HG02938 (cell line): ENCODE measurements at regions not wholly inside any gene's neighbourhood (a gene's known extent, or its start where the extent isn't known, plus 50 kb on each side); places are given as distances from the start of the nearest gene placed in this dataset.
A peak's percentile ranks its signal among the peaks of the same experiment; 100 is the strongest.

Experiments used
- ATAC-seq: cut with Tn5 transposase; IDR thresholded peaks from one replicate; pipeline ENCODE4 v1.9.1; 2021; ENCODE audit warnings: mild to moderate bottlenecking, moderate library complexity; ENCODE audit not compliant: unreplicated experiment

DNA sequence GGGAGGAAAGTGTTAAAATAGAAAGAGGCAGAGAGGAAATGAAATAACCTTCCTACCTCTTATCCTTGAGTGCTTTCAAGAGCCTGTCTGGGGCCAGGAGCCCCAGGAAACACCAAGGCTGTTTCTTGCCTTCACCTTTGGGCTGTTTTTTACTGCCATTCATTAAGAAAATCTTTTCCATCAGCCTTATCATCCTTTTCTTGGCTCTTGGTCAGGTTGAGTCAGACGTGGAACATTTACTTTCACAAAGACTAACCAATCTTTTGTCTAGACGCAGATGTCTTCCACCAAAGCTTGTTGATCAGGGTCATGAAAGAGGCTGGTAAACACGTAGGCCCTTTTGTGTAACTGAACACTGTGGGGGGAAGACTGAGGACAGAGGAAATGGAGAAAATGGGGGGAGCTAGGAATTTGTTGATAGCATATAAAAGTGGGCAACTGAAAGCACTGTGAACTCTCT, 151.0 kb upstream of the THBS1 start:
- peak; percentile 50 for ATAC-seq

DNA sequence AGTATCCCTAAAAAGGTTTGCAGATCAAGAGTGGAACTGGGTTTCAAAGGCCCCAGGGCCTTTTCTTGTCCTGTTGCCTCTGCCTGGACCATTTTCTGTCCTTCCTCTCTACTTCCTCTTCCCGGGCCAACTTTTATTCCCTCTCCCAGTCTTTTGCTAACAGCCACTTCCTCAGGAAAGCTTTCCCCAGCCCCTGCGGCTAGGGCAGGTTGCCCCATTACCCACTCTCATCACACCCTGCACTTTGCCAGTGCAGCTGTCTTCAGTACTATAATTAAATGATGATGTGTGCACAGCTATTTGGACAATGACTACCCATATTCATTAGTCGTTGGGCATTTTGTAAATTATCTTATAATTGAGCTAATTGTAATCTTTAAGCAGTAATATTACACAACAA, 150.5 kb upstream of the THBS1 start:
- ATAC-seq, result no peak

DNA sequence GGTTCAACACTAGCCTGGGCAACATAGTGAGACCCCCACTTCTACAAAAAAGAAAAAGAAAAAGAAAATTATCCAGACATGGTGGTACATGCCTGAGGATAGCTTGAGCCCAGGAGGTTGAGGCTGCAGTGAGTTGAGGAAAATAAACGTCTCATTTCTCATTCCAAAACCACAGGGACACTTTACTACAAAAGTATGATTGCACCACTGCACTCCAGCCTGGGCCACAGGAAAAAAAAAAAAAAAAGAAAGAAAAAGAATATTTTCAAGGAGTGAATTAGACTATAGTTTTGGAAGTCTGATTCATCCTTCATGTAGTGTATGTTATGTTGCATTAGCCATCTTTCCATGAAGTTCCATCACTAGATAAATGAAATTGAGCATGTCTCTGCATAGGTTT, 149.5 kb upstream of the THBS1 start:
- ATAC-seq, result no peak

GRCh38 chr15:39432026-39432425, 148.9 kb upstream of the THBS1 start:
- ATAC-seq, result no peak

- no peak for ATAC-seq
These were observed 147.9 kb upstream of the THBS1 start for GRCh38 chr15:39432912-39433348.

DNA sequence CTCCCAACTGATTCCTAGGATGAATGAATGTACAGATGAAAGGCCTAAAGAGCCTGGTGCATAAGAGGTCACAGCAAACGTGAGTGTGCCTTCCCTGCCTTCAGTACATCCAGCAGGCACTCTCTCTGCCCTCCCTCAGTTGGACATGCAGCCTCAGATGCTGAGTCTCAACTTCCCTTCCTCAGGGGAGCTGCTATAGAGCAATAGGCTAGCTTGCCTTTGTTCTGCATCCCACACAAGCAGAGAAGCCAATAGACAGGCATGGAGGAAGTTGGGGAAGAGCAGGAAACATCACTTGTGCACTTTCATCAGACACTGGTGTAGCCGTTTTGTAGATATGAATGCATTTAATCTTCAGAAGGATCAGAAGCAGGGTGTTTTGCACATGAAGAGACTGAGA, 147.5 kb upstream of the THBS1 start:
- no peak for ATAC-seq

DNA sequence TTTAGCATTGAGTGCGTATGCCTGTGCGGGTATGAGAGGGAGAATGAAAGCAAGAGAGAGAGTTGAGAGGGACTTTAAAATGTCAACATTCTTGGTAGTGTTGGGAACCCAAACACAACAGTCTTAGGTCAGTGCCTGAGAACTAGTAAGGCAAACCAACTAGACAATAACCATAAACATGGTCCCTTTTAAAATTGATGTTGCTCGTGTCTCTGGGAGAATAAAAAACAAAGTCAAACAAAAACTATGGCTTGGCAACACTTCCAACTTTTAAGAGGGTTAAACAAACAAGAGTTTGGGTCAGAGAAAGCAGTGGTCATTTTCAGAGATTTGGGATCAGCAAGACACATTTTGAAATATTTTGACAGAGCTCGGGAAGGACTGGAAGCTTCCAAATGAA, 146.7 kb upstream of the THBS1 start:
- ATAC-seq, result no peak

DNA sequence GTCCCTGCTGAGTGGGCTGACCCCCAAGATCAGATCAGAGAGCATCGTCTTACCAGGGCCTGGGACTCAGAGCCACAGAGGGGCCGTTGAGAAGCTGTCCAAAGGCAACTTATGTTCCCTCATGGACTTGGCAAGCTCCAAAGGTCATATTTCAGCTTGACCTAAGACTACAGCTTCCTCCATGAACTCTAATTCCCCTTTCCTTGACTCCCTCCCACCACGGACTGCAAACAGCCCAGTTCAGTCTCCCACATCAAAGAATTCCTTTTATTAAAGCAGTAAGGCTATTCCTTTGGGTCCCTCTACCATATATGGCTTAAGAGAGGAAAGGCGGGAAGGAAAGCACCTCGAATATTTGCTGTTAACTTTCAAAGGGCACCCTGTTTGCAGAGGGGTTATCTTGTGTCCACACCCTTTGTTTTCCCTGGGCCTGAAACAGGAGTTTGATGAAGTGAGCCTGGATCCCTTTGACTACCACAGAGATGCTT, 146.1 kb upstream of the THBS1 start:
- ATAC-seq, result no peak

DNA sequence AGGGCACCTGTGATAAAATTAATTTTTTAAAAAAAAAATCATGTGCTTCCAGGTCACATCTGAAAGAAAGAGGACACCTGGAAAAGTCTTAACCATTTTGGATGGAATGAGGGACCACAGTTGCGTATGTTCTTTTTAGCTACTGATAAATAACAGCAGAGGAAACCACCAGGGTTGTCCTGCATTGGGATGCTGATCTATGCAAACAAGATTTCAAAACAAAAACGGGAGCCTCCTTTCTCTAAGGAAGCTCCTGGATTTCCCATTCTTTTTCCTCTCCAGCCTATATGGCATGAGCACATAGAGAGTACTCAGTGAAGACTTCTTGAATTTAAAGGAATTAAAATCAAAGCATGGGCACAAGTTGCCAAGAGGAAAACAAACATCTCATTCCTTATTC, 145.6 kb upstream of the THBS1 start:
- no peak for ATAC-seq

GRCh38 chr15:39438260-39438659, 142.6 kb upstream of the THBS1 start:
- ATAC-seq, result no peak

GRCh38 chr15:39438799-39439592, 141.9 kb upstream of the THBS1 start:
- no peak for ATAC-seq

- no peak for ATAC-seq
These were observed 138.0 kb upstream of the THBS1 start for GRCh38 chr15:39442898-39443297.

- no peak for ATAC-seq
These were observed 137.1 kb upstream of the THBS1 start for GRCh38 chr15:39443659-39444219.

DNA sequence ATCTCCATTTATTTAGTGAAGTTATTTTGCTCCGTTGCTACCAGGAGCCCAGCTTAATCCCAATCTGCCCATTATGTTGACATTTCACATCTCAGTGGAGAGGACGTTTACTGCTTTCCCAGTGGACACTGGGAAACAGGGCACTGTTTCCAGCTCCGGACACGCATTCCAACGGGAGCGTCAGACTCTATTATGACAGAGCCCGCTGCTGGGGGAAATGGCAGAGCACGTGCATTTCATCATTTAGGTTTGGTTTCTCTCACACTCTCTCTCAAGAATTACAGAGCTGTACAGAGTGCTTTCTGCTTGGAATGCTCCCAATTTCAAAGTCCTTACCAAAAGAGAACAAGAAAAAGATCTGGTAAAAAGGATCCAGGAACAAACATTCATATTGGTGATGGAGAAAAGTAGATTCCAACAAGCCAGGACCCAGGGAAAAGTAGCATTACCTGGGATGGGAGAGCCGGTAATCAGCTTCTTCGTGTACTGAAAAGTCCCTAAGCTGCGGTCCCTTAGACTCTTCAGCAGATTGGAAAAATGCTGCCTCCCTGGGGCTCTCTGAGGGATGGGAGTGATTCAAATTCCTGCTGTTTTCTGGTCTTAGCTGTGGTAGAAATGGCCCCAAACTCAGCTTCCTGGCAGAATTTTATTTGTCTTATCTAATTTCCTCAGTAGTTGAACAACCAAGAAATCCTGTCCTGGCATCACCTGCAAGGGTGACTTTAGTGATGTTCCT, 136.0 kb upstream of the THBS1 start:
- ATAC-seq, result no peak

DNA sequence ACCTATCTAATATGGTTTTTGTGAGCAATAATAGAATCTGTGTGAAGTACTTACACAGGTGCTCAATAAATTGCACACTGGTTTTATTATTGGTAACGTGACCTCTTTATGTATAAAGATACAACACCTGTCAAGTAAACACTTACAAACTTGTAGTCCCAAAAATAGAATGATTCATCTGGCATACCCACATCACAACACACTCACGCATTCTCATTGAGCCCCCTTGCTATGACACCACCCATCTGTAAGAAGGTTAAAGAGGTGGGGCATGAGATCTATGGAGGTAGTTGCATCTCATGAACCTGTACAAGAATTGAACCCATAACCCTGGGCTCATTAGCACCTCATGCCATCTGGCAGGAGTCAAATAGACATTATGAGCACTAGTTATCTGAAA, 134.9 kb upstream of the THBS1 start:
- ATAC-seq, result no peak

- ATAC-seq, result no peak
These were observed 133.5 kb upstream of the THBS1 start for GRCh38 chr15:39447346-39447745.

DNA sequence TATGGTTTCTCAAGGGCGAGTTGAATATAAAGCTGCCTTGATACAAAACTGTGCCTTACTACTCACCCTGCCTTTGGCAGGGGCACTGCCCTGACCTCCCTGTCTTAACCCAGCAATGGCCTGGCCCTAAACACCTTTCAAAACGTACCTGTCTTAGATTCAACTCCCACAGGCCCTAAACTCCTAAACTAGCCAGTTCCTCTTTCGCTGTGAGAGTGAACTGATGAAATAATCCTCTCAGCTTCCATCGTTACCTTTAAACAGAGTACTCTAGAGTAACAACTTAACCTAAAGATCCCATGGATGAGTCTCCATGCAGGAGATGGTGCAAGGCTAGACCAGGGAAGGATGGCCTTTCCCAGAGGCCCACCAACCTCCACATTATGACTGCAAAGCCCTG, 133.0 kb upstream of the THBS1 start:
- no peak for ATAC-seq

- ATAC-seq, result no peak
These were observed 132.5 kb upstream of the THBS1 start for GRCh38 chr15:39448409-39448808.

GRCh38 chr15:39451121-39451688, 129.7 kb upstream of the THBS1 start:
- no peak for ATAC-seq

- ATAC-seq, result no peak
These were observed 129.0 kb upstream of the THBS1 start for GRCh38 chr15:39451871-39452270.

DNA sequence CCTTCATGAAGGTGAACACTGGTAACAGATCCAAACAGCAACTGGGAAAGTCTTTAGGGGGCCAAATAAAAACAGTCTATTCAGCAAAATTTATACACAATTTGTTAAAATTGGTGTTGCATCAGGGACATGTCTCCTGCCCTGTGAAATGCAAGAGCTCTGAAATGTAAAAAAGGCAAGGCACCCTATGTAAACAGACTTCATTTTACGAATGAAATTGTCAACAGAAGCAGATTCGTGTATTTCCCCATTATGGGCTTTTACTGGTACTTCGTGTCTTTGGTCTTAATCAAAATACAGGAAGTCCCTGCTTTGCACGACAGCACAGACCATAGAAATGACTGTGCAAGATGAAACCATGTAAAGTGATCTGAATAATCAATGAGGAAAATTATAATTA, 127.3 kb upstream of the THBS1 start:
- peak; percentile 90 for ATAC-seq
